AG09319 (cell line): ENCODE measurements at regions not wholly inside any gene's neighbourhood (a gene's known extent, or its start where the extent isn't known, plus 50 kb on each side); places are given as distances from the start of the nearest gene placed in this dataset.

Experiments
- DNase-seq: peaks from one replicate; pipeline ENCODE4 v3.0.0-alpha.2; 2010; ENCODE audit warnings: low read depth; ENCODE audit errors: extremely low read depth
- TF ChIP-seq, protein P1 (sequence below): IDR thresholded peaks from 2 replicates; pipeline ENCODE4 v1.5.1; 2011; ENCODE audit warnings: low read depth, mild to moderate bottlenecking, inconsistent platforms, low read length, moderate library complexity

DNA sequence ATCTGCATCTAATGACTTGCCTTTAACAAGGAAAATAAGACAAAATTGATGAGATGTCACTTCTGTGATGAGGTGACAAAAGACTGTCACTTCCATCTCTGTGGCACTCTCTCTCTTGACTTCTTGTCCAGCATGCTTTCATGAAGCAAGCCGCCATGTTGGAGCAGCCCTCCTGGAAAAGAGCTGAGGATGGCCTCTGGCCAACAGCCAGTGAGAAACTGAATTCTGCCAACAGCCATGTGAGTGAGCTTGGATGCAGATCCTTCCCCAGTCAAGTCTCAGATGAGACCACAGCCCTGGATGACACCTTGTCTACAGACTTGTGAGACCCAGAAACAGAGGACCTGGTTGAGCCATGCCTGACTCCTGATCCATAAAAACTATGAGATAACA, 412.6 kb upstream of the SHH start:
- TF ChIP-seq, protein P1, sequence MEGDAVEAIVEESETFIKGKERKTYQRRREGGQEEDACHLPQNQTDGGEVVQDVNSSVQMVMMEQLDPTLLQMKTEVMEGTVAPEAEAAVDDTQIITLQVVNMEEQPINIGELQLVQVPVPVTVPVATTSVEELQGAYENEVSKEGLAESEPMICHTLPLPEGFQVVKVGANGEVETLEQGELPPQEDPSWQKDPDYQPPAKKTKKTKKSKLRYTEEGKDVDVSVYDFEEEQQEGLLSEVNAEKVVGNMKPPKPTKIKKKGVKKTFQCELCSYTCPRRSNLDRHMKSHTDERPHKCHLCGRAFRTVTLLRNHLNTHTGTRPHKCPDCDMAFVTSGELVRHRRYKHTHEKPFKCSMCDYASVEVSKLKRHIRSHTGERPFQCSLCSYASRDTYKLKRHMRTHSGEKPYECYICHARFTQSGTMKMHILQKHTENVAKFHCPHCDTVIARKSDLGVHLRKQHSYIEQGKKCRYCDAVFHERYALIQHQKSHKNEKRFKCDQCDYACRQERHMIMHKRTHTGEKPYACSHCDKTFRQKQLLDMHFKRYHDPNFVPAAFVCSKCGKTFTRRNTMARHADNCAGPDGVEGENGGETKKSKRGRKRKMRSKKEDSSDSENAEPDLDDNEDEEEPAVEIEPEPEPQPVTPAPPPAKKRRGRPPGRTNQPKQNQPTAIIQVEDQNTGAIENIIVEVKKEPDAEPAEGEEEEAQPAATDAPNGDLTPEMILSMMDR = no peak
- no peak for DNase-seq

DNA sequence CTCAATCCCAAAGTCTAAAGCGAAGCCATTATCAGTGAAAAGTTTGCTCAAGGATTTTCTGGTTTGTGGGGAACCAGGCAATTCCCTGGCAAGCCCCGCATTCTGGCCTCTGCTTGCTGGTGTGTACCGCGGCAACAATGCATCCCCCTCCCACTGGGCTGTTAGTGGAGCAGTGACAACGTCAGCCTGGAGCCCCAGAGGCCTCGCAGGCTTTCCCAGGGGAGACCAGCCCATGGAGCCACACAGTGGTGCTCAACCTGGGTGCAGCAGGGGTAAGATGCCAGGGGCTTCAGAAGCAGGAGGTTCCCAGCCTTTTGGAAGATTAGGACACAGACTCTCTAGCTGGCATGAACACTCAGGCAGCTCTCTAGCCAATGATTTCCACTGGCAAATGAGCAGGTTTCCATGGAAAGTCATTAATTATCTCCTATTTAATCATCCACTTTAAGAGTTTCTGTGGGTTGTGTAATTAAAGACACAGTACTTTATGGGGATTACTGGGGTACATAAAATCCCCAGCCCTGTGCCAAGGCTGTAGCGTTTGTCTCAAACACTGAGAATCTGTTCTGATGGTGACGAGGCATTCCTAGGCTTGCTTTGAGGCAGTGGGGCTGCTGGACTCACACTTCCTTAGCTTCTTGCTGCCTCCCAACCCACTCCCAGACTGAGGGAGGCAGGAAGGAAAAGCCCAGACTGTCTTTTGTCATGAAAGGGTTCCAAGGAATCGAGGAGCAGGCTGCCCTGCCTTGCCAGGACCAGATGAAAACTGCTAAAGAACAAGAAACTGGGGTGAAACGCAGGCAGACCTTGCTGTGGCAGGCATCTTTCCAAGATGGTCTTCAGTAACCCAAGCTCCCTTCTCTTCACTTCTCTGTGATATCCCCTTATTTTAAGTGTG, 411.9 kb upstream of the SHH start:
- TF ChIP-seq, protein P1 = no peak
- no peak for DNase-seq

DNA sequence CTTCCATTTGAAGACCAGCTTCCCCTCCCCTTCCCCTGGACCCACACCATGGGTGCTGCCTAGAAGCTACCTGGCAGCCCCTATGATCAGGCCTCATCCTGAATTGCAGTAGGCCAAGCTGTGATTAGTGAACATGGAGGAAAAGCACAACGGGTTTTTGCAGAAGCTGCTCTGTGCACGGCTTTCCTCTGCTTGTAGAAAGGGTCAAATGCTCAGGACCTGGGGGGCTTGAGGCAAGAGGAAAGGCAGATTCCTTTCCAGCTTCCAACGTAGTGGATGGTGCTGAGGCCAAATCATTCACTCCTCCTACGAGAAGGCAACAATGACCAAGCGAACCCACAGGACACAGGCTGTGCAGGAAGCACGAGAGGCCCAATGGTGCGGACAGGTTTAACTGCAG, 410.3 kb upstream of the SHH start:
- no peak for DNase-seq
- TF ChIP-seq, protein P1 = no peak

DNA sequence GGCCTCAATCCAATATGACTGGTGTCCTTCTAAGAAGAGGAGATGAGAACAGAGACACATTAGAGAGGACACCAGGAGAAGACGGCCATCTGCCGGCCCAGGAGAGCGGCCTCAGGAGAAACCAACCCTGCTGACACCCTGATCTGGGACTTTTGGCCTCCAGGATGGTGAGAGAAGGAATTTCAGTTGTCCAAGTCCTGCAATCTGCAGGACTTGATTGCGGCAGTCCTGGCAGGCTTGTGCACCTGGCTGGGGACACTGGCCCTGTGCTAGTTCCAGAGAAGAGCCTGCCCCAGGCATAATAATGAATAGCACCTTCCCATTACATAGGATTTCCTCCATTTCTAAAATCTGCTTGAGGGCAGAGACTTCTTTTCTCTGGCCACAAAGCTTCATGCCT, 409.9 kb upstream of the SHH start:
- no peak for DNase-seq
- TF ChIP-seq, protein P1 = no peak

DNA sequence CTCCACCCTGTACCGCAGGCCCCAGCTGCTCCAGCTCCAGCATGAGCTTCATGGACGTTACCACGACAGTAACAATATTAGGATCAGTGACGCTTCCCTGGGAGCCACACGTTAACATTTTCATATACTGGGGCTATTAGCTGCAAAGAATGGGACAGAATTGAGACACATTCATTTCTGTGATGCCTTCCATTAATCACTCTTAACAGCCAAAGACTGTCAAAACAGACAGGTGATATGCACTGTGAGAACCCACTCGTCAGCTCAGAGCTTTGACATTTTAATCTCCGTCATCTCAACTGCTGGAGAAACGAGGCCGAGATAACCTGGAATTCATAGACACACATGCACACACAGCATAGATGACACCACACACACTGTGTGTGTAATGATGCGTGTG, 408.4 kb upstream of the SHH start:
- no peak for DNase-seq
- TF ChIP-seq, protein P1 = no peak

DNA sequence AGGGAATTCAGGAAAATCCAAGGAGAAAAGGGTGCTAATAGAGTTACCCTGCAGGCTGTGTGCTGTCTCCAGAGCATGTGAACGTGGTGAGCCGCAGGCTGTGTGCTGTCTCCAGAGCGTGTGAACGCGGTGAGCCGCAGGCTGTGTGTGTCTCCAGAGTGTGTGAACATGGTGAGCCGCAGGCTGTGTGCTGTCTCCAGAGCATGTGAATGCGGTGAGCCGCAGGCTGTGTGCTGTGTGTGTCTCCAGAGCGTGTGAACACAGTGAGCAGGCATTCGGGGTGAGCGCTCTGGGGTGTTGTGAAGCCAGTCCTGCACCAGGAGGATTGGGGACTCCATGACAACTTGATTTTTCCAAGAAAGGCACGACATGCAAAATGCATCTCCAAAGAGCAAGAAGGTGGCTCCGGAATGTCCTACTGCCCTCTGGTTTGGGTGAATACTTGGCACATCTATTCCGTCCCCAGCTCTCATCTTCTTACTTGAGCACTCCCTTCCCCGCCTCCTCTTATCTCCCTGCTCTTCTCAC, 407.9 kb upstream of the SHH start:
- TF ChIP-seq, protein P1 = no peak
- DNase-seq = no peak

DNA sequence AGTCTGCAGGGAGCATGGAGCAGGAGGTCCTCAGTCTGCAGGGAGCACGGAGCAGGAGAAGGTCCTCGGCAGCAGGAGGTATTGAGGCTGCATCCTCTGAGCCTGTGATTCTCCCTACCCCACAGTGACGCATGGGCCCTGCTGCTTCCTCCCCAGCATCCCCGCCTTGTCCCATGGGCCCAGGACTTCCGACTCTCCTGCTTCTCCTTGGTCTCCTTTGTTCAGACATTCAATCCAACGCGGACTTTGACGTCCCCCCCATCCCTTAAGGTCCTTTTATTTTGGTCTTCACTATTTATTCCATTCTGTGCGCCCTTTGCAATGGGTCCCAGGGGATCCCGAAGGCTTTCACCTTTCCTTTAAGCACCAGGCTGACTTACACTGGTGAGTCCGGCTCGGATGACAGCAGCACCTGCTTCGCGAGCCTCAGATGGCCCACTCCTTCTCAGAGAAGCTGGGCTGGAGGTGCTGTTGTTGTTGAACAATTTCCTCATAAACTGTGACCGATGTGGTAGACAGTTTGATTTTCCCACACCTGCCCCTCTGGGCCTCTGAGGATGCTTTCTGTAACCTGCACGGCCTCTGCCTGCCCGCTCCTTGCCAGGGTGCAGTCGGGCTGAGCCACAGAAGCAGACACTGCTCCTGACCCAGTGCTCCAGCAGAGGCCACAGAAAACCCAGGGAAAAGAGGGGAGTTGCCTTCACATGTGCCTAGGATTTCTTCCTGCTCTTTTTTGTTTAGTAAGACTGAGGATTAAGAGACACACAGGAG, 407.2 kb upstream of the SHH start:
- TF ChIP-seq, protein P1 = no peak
- no peak for DNase-seq
